NB4 (cell line): ENCODE measurements at regions not wholly inside any gene's neighbourhood (a gene's known extent, or its start where the extent isn't known, plus 50 kb on each side); places are given as distances from the start of the nearest gene placed in this dataset.
A peak's percentile ranks its signal among the peaks of the same experiment; 100 is the strongest.
"Not testable (repeated sequence)": the region's sequence is repeated elsewhere in the genome, so short reads cannot be mapped to it uniquely, and the experiment has no call there.

Experiments
- DNase-seq: peaks from one replicate; pipeline ENCODE4 v3.0.0; 2010; ENCODE audit warnings: low read depth
- H3K4me3 ChIP-seq: one replicate; pipeline ENCODE4 v1.5.1; 2011; ENCODE audit warnings: mild to moderate bottlenecking, low read depth, low read length, moderate library complexity
- MYC ChIP-seq: IDR thresholded peaks from 2 replicates; pipeline ENCODE4 v1.6.1; 2011; ENCODE audit warnings: low read depth, low read length
- POLR2A ChIP-seq: IDR thresholded peaks from 2 replicates; pipeline ENCODE4 v1.6.1; 2011; ENCODE audit warnings: mild to moderate bottlenecking; ENCODE audit not compliant: insufficient read length; ENCODE audit errors: extremely low read depth
- TF ChIP-seq, protein P1 (sequence below): IDR thresholded peaks from 2 replicates; pipeline ENCODE4 v1.6.1; 2011; ENCODE audit warnings: low read depth, low read length
- TF ChIP-seq, protein P2 (sequence below): IDR thresholded peaks from one replicate; pipeline ENCODE4 v1.5.1; 2012; ENCODE audit warnings: low read depth, low read length

DNA sequence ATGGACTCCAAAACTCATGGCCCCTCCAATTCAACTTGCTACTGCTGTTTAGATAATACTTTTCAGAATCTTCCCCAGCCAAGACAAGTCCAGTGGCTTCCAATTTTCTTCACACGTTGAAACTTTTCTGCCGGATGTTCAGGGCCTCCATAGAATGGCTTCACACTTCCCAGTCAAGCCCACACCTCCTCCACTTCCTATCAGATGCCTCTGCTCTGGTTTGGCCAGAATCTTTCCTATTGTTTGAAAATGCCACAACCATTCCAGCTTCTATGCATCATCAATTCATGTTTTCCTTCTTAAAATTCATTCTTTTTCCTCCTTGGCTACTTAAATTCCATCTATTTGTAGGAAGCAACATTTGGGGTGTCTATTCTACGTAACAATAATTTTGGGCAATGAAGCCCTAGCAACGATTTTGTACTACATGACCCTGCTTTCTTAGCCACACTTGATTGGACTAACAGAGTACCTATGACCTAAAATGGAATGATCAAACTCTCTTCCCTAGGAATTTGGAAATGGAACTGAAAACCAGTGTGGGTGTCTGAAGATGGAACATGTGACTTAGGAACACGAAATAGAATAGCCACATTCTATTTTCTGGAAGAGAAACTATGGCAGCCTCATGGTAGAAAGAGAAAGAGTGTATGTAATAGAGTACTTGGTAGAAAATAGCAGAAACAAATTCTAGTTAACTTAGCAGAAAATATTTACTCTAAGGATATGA is 74.1 kb upstream of the CNIH3 start:
- no peak for DNase-seq
- TF ChIP-seq, protein P1, sequence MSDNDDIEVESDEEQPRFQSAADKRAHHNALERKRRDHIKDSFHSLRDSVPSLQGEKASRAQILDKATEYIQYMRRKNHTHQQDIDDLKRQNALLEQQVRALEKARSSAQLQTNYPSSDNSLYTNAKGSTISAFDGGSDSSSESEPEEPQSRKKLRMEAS: no peak
- TF ChIP-seq, protein P2, sequence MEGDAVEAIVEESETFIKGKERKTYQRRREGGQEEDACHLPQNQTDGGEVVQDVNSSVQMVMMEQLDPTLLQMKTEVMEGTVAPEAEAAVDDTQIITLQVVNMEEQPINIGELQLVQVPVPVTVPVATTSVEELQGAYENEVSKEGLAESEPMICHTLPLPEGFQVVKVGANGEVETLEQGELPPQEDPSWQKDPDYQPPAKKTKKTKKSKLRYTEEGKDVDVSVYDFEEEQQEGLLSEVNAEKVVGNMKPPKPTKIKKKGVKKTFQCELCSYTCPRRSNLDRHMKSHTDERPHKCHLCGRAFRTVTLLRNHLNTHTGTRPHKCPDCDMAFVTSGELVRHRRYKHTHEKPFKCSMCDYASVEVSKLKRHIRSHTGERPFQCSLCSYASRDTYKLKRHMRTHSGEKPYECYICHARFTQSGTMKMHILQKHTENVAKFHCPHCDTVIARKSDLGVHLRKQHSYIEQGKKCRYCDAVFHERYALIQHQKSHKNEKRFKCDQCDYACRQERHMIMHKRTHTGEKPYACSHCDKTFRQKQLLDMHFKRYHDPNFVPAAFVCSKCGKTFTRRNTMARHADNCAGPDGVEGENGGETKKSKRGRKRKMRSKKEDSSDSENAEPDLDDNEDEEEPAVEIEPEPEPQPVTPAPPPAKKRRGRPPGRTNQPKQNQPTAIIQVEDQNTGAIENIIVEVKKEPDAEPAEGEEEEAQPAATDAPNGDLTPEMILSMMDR: no peak
- TF ChIP-seq POLR2A (no peak), MYC (no peak)
- no peak overlapping the region for H3K4me3 ChIP-seq

DNA sequence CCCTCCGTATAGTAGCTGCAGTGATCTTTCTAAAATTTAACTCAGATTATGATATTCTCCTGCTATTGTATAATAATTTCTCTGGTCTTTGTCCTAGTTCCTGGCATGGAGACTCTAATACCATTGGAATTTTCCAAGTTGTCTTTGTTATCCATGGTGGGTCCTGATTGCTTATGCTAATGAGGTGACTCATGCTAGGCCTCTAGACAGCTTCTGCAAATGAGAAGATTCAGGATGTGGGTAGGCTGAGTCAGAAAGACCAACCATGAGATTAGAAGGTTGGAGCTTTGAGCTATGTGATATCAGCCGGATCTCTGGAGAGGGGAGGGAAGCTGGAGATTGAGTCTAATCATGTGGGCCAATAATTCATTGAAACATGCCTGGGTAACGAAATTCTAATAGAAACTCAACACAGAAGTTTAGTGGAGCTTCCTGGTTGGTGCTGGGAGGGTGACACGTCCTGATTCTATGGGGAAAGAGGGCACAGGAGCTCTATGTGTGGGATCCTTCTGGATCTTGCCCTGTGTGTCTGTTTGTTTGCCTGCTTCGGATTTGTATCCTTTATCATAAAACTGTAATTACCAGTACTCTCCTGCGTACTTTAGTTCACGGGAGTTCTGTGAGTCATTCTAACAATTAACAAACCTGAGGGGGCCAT is 73.2 kb upstream of the CNIH3 start:
- TF ChIP-seq, protein P1: 0 out of 2 replicates have a peak, but pooled peaks have one; percentile 48
- TF ChIP-seq MYC (0 out of 2 replicates have a peak, but pooled peaks have one; percentile 38), POLR2A (no peak)
- TF ChIP-seq, protein P2: no peak
- H3K4me3 ChIP-seq: no peak overlapping the region
- DNase-seq: peak; percentile 93

DNA sequence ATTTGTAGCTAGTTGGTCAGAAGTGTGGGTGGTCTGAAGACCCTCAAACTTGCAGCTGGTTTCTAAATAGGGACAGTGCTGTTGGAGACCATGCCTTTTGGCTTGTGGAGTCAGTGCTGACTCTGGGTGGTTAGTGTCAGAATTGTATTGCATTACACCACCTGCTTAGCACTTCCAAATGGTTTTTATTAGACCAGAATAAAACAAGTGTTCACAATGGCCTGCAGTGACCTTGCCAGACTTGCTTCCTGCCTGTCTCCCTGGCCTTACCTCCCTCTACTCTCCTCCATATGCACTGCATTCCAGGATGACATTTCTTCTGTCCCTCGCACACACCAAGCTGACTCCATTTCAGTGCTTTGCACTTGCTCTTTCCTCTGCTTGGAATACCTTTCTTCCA is 72.7 kb upstream of the CNIH3 start:
- no peak overlapping the region for H3K4me3 ChIP-seq
- TF ChIP-seq POLR2A (no peak), MYC (no peak)
- TF ChIP-seq, protein P1: no peak
- TF ChIP-seq, protein P2: no peak
- DNase-seq: peak; percentile 40

DNA sequence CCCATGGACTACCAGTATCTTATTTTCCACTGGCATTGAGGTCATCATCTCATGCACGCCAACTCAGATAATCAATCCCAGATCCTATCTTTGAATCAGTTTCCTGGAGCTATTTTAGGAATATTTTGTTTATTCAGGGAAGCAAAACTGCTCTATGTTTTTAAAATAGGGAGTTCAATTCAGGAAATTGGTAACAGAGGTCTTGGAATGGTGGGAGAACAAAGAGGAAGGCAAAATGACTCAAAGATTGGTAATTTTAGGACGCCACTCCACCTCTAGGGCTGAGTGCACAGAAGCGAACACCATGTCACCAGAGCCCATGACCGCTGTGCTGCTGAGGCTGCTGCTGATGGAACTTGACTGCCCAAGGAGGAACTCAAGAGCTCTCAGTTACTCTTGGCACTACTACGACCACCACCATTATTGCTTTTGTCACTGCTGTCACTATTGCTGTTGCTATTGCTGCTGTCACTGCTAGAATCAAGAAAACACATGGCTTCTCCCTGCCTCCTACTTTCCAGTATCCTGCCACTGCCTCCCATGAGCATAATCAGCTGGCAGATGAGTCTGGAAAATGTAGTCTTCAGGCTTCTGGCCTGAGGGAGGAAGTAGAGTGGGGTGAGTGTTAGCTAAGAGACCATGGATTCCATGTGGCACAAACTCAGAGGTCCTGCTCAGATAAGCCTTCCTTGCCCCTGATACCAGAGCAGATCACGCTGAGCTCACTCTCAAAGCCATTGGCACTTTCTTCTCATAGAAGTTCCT is 71.6 kb upstream of the CNIH3 start:
- no peak overlapping the region for H3K4me3 ChIP-seq
- peak; percentile 13 for DNase-seq
- no peak for TF ChIP-seq MYC
- TF ChIP-seq, protein P1: no peak

DNA sequence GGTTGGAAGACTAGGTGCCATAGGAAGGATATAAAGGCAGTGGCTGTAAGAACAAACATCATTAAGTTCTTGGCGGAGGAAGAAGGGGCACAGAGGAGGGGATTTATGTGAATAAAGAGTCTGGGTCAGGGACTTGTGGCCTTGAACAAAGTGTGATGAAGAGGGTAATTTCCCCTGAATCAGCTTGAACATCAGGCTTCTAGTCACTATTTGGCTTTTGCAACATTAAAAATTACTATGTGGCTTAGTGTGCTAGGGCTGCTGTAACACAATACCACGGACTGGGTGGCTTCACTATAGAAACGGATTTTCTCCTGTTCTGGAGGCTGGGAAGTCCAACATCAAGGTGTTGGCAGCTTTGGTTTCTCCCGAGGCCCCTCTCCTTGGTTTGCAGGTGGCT is 70.5 kb upstream of the CNIH3 start:
- H3K4me3 ChIP-seq: no peak overlapping the region
- no peak for DNase-seq
- TF ChIP-seq, protein P2: no peak
- TF ChIP-seq MYC (no peak), POLR2A (no peak)
- TF ChIP-seq, protein P1: no peak

DNA sequence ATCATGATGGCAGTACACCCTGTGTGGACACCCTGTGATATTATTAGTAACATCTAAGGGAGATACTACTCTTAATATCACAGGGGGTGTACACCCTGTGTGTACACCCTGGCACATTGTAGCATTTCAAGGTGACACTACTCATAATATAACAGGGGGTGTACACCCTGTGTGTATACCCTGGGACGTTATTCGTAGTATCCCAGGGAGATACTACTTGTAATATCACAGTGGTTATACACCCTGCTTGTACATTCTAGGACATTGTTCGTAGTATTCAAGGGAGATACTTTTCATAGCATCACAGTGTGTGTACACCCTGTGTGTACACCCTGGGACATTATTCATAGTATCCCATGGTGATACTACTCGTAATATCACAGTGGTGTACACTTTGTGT is 67.4 kb upstream of the CNIH3 start:
- TF ChIP-seq MYC (no peak), POLR2A (no peak)
- TF ChIP-seq, protein P1: no peak
- TF ChIP-seq, protein P2: no peak
- no peak for DNase-seq
- H3K4me3 ChIP-seq: no peak overlapping the region

DNA sequence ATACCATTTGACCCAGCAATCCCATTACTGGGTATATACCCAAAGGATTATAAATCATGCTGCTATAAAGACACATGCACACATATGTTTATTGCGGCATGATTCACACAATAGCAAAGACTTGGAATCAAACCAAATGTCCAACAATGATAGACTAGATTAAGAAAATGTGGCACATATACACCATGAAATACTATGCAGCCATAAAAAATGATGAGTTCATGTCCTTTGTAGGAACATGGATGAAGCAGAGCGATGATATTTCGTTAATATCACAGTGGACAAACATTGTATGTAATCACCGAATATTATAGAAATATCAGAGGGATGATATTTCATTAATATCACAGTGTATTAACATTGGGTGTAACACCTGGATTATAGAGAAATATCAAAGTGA is 64.9 kb upstream of the CNIH3 start:
- not testable (repeated sequence) for DNase-seq, H3K4me3 ChIP-seq
